ENCODE measurements at regions not wholly inside any gene's neighbourhood (a gene's known extent, or its start where the extent isn't known, plus 50 kb on each side); places are given as distances from the start of the nearest gene placed in this dataset.

- Histone ChIP-seq H3K9me3 (no peaks in the 10 kb centered on the region), H3K36me3 (no peaks in the 10 kb centered on the region), H3K4me3 (no peak overlapping the region), H3K27ac (no peak overlapping the region), H3K4me1 (no peaks in the 10 kb centered on the region), H3K27me3 (no peaks in the 10 kb centered on the region)
- intact Hi-C loops (cut with DNase I): no loop called here
- no peak for ATAC-seq
- DNase-seq: no peak
- TF ChIP-seq CTCF (IDR thresholded peaks at IDR 0.05): no peak
Measured at GRCh38 chr1:98181036-98181764, 260.4 kb upstream of the DPYD start.

GRCh38 chr1:98179151-98179773 lies 258.4 kb upstream of the DPYD start:
- DNase-seq: no peak
- Histone ChIP-seq H3K36me3 (no peaks in the 10 kb centered on the region), H3K9me3 (no peaks in the 10 kb centered on the region), H3K4me3 (no peak overlapping the region), H3K27me3 (no peaks in the 10 kb centered on the region), H3K4me1 (no peaks in the 10 kb centered on the region), H3K27ac (no peak overlapping the region)
- TF ChIP-seq CTCF (IDR thresholded peaks at IDR 0.05): no peak
- no peak for ATAC-seq
- intact Hi-C loops (cut with DNase I): no loop called here

DNA sequence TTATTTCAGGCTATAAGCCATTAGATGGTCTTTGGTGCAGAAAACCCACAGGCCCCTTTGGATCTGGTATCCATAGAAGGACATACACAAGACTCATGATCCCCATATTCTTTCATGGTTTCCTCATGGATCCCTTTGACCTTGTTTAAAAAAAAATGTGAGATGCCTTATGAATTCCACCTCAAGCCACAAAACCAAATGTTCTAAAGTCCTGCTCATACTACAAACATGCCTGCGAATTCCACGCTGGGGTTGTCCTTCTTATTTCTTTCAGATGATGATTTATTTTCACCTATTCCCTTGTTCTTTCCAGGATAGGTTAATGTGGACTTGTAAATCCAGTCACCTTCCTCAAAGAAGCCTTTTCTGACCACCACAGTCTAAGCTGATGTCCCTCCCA lies 256.9 kb upstream of the DPYD start:
- DNase-seq (no peak), ATAC-seq (no peak)
- intact Hi-C loops (cut with DNase I): no loop called here
- no peak overlapping the region for H3K27ac ChIP-seq
- no peaks in the 10 kb centered on the region for H3K36me3 ChIP-seq
- H3K27me3 ChIP-seq: no peaks in the 10 kb centered on the region
- H3K9me3 ChIP-seq: no peaks in the 10 kb centered on the region
- H3K4me1 ChIP-seq: no peaks in the 10 kb centered on the region
- no peak for TF ChIP-seq CTCF (IDR thresholded peaks at IDR 0.05)
- no peak overlapping the region for H3K4me3 ChIP-seq

- no peaks in the 10 kb centered on the region for H3K27me3 ChIP-seq
- H3K9me3 ChIP-seq: no peaks in the 10 kb centered on the region
- TF ChIP-seq CTCF (IDR thresholded peaks at IDR 0.05): no peak
Measured at GRCh38 chr1:98176936-98177335, 256.1 kb upstream of the DPYD start.

DNA sequence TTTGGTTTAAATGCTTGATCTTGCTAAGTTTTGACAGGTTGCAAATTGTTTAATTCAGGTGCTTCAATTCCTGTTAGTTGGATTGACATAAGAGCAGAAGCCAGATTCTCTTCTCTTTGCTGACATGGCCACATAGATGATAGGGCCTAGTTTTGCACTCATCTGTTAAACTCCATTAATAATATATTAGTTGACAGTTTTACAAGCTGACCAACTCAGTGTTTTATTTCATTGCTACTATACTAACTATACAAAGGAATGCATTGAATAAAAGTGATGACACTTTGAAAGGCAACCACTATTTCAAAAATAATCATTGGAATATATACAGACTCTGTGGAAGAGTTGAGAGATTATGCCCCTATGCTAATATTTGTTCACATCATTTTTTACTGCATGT lies 255.6 kb upstream of the DPYD start:
- Histone ChIP-seq H3K4me1 (no peaks in the 10 kb centered on the region), H3K4me3 (no peak overlapping the region), H3K9me3 (no peaks in the 10 kb centered on the region), H3K27ac (no peak overlapping the region), H3K36me3 (no peaks in the 10 kb centered on the region), H3K27me3 (no peaks in the 10 kb centered on the region)
- no peak for TF ChIP-seq CTCF (IDR thresholded peaks at IDR 0.05)
- intact Hi-C loops (cut with DNase I): no loop called here
- no peak for DNase-seq
- no peak for ATAC-seq

More at GRCh38 chr1:98176936-98177335, 256.1 kb upstream of the DPYD start:
- ATAC-seq (no peak), DNase-seq (no peak)
- Histone ChIP-seq H3K4me1 (no peaks in the 10 kb centered on the region), H3K4me3 (no peak overlapping the region), H3K27ac (no peak overlapping the region), H3K36me3 (no peaks in the 10 kb centered on the region)
- intact Hi-C loops (cut with DNase I): no loop called here
